HG02678 (cell line): ENCODE measurements at regions not wholly inside any gene's neighbourhood (a gene's known extent, or its start where the extent isn't known, plus 50 kb on each side); places are given as distances from the start of the nearest gene placed in this dataset.
"Not testable (repeated sequence)": the region's sequence is repeated elsewhere in the genome, so short reads cannot be mapped to it uniquely, and the experiment has no call there.

Experiments used
- ATAC-seq: cut with Tn5 transposase; IDR thresholded peaks from one replicate; pipeline ENCODE4 v1.9.1; 2021; ENCODE audit warnings: mild to moderate bottlenecking, moderate library complexity; ENCODE audit not compliant: unreplicated experiment

- not testable (repeated sequence) for ATAC-seq
Measured at GRCh38 chr14:106642971-106643370, 1116.6 kb downstream of the TMEM121 start.

GRCh38 chr14:106648874-106649273 is 1122.5 kb downstream of the TMEM121 start:
- ATAC-seq: not testable (repeated sequence)

- no peak for ATAC-seq
Measured at GRCh38 chr14:106651016-106651415, 1124.6 kb downstream of the TMEM121 start.

GRCh38 chr14:106652494-106652893 is 1126.1 kb downstream of the TMEM121 start:
- ATAC-seq: no peak

GRCh38 chr14:106657460-106657859 is 1131.1 kb downstream of the TMEM121 start:
- no peak for ATAC-seq

DNA sequence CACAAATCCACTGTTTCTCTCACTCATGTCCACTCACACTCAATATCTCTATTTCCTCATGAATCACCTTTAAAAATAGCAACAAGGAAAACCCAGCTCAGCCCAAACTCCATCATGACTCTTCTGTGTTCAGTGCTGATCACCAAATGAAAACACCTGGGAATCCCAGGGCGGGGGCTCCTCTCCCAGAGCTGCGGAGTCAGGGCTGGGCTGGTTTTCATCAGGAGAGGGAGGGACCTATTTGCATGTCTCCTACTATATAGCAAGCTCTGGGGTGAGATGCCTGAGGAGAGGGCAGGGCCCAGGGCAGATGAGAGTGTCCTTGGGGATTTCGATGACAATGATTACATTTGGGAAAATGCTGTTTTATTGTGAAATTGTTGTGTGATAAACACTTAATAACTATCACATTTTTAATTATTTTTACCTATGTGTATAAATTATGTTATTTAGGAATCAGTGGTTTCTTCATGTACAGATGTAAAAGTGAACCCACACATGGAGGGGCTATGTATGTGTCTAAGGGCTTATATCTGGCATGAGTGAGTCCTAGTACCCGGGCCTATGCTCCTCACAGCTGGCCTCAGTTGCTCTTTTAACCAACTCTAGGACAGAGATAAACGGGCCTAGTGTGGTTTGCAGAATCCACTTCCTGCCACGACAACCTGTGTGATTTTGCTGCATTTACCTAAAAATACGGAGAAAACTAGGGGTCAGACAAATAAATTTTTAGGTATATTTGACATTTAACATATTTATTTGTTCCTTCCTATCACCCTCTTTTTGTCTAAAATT is 1131.9 kb downstream of the TMEM121 start:
- ATAC-seq: not testable (repeated sequence)

DNA sequence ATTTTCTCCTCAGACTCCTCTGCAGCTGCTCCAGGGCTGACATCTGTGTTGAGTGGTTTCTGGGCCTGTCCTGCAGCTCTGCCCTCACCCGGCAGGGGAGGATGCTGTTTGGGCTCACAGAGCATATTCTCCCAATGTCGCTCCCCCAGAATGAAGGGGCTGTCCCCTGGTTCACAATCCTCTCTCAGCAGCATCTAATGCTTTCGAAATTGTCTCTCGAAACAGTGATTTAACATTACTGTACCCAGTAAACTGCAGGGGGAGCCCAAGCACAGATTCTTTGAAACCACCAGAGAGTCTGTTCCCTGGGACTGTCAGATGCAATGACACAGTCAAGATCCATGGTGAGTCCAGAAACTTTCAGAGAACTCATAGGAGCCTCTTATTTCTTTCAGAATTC is 1135.2 kb downstream of the TMEM121 start:
- ATAC-seq: not testable (repeated sequence)

GRCh38 chr14:106662936-106663550 is 1136.7 kb downstream of the TMEM121 start:
- no peak for ATAC-seq

GRCh38 chr14:106663805-106664410 is 1137.5 kb downstream of the TMEM121 start:
- peak; percentile 63 for ATAC-seq

DNA sequence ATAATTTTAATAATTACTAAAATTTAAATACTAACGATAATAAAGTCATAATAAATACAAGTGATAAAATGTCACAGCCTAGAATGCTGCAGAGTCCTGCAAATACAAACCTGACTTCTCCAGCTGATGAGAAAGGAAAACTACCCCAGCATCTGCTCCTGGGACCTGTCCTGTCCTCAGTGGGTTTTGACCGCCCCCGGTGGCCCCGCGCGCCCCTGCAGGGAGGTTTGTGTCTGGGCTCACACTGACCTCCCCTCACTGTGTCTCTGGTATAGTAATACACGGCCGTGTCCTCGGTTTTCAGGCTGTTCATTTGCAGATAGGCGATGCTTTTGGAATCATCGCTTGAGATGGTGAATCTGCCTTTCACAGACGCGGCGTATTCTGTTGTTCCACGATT is 1139.4 kb downstream of the TMEM121 start:
- ATAC-seq: no peak

GRCh38 chr14:106666341-106666740 is 1140.0 kb downstream of the TMEM121 start:
- ATAC-seq: no peak

DNA sequence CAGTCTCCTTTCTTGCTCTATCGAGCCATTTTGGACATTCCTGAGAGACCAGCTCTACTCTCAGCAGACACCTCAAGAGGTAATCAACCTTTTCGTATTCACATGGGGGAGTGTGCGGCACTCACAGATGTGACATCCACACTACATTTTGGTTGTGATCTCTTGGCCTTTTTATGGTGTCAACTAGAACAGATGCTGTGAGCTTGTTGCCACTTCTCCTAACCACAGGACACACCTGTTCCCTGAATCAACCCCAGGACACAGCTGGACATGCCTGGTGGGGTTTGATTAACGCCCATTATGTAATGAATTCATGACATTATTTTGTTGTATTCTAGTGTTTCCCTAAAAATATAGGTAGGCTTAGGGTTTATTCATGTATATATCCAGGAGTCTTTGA is 1143.6 kb downstream of the TMEM121 start:
- no peak for ATAC-seq

- ATAC-seq: not testable (repeated sequence)
Measured at GRCh38 chr14:106674093-106674492, 1147.7 kb downstream of the TMEM121 start.

- not testable (repeated sequence) for ATAC-seq
Measured at GRCh38 chr14:106674509-106675125, 1148.2 kb downstream of the TMEM121 start.

DNA sequence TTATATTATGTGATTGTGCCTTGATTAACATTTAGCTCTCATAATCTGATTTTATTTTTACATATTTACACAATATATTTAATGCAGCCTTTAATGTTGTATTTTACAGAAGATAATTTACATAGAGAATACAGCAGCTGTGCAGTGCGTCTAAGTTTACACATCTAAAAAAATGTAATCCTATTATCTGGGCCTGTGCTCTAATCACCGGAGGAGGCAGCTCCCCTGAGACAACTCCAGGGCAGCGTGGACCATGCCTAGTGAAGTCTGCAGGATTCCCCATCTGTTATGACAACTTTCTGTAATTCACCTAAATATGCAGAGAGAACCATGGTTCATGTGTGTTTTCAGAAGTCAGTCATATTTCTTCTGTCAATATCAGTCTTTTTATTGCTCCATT is 1149.3 kb downstream of the TMEM121 start:
- not testable (repeated sequence) for ATAC-seq

- no peak for ATAC-seq
Measured at GRCh38 chr14:106679776-106680175, 1153.4 kb downstream of the TMEM121 start.

DNA sequence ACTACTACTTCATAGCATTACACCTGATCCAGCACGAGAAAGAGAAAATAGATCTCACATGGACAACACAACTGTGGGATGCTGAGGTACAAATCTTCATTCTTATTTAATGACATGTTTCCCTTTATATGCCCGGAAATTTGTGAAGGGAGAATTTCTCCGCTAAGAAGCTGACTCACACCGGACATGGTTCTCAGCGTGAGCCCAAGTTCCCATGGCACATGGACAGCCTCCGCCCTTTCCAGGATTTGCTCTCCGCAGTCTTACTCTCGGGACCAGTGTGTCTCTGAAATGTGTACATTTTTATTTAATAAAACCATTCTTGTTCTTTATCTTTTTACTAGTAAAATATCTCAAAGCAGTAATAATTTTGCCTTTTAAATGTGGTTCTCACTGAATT is 1154.8 kb downstream of the TMEM121 start:
- no peak for ATAC-seq

- no peak for ATAC-seq
Measured at GRCh38 chr14:106681568-106681967, 1155.2 kb downstream of the TMEM121 start.

GRCh38 chr14:106683631-106684030 is 1157.2 kb downstream of the TMEM121 start:
- ATAC-seq: no peak

DNA sequence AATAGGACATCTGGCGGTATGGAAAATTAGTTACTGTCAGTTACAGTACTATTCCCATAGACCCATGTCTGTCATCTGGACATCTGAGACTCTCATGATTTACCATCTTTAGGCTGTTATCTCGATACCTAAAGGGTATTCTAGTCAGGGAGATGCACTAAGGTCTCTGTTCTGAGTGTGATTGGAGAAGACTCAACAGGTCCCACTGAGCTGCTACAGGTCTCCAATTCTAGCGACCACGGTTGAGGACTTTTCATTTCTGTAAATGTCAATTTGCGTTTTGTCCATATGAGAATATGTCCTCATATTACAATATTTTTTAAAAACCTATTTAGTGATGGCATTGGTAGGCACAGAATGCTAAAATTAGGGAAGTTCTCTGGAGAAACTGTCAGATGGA is 1160.2 kb downstream of the TMEM121 start:
- no peak for ATAC-seq

DNA sequence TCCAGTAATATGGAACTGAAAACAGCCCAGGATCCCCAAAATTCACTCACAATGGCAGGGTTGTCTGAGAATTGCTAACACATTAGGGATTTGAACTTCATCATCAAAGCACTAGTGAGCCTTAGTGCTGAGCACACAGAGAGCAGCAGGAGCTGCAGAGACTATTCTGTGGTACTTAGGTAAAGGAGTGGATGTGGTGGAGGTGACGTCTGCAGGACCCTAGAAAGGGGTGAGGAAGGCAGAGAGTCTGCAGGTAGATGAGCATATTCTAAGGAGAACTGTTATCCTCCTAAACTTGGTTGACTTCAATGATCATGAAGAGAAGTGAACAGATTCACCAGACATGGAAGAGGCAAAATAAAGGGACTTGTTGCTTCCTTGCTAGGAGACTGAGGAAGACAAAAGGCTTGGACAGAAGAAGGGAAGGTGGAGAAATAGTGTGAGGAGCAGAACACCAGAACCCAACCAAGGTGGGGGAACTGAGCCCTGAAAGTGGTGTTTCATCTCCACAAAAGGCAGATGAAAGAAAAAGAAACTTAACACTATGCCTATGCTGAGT is 1164.0 kb downstream of the TMEM121 start:
- ATAC-seq: no peak
